DMS 273 treated with DMSO at 0.1 percent for 48 hours (cell line): ENCODE measurements at regions not wholly inside any gene's neighbourhood (a gene's known extent, or its start where the extent isn't known, plus 50 kb on each side); places are given as distances from the start of the nearest gene placed in this dataset.
A peak's percentile ranks its signal among the peaks of the same experiment; 100 is the strongest.
"Not testable (repeated sequence)": the region's sequence is repeated elsewhere in the genome, so short reads cannot be mapped to it uniquely, and the experiment has no call there.

Experiments
- DNase-seq: peaks from one replicate; lab custom pipeline; 2025; lab: John Stamatoyannopoulos, UW

GRCh38 chr14:82587226-82587625, 1053.6 kb upstream of the SEL1L start:
- no peak for DNase-seq

GRCh38 chr14:82595466-82595865, 1061.8 kb upstream of the SEL1L start:
- no peak for DNase-seq

GRCh38 chr14:82602794-82603193, 1069.1 kb upstream of the SEL1L start:
- no peak for DNase-seq

- DNase-seq: no peak
These were observed 1071.2 kb upstream of the SEL1L start for GRCh38 chr14:82604819-82605218.

GRCh38 chr14:82621881-82622450, 1088.3 kb upstream of the SEL1L start:
- DNase-seq: no peak

- no peak for DNase-seq
These were observed 1092.8 kb upstream of the SEL1L start for GRCh38 chr14:82626156-82627066.

GRCh38 chr14:82635915-82636314, 1102.3 kb upstream of the SEL1L start:
- DNase-seq: no peak

GRCh38 chr14:82636426-82636825, 1102.8 kb upstream of the SEL1L start:
- no peak for DNase-seq

GRCh38 chr14:82641050-82641540, 1107.4 kb upstream of the SEL1L start:
- no peak for DNase-seq

GRCh38 chr14:82642425-82642824, 1108.8 kb upstream of the SEL1L start:
- DNase-seq: no peak

GRCh38 chr14:82647088-82647810, 1113.6 kb upstream of the SEL1L start:
- DNase-seq: no peak

GRCh38 chr14:82655770-82656169, 1122.1 kb upstream of the SEL1L start:
- DNase-seq: no peak

GRCh38 chr14:82657186-82657675, 1123.6 kb upstream of the SEL1L start:
- DNase-seq: no peak

- no peak for DNase-seq
These were observed 1127.6 kb upstream of the SEL1L start for GRCh38 chr14:82661258-82661657.

- no peak for DNase-seq
These were observed 1133.4 kb upstream of the SEL1L start for GRCh38 chr14:82667006-82667405.

- DNase-seq: no peak
These were observed 1133.8 kb upstream of the SEL1L start for GRCh38 chr14:82667501-82667900.

- no peak for DNase-seq
These were observed 1142.8 kb upstream of the SEL1L start for GRCh38 chr14:82676403-82676802.

- DNase-seq: no peak
These were observed 1156.3 kb upstream of the SEL1L start for GRCh38 chr14:82689948-82690347.

GRCh38 chr14:82691191-82691590, 1157.5 kb upstream of the SEL1L start:
- not testable (repeated sequence) for DNase-seq

GRCh38 chr14:82694820-82695219, 1161.2 kb upstream of the SEL1L start:
- no peak for DNase-seq

- DNase-seq: no peak
These were observed 1170.6 kb upstream of the SEL1L start for GRCh38 chr14:82704218-82704617.

GRCh38 chr14:82710267-82710841, 1176.7 kb upstream of the SEL1L start:
- peak; percentile 0 for DNase-seq
